ENCODE measurements at regions not wholly inside any gene's neighbourhood (a gene's known extent, or its start where the extent isn't known, plus 50 kb on each side); places are given as distances from the start of the nearest gene placed in this dataset.

DNA sequence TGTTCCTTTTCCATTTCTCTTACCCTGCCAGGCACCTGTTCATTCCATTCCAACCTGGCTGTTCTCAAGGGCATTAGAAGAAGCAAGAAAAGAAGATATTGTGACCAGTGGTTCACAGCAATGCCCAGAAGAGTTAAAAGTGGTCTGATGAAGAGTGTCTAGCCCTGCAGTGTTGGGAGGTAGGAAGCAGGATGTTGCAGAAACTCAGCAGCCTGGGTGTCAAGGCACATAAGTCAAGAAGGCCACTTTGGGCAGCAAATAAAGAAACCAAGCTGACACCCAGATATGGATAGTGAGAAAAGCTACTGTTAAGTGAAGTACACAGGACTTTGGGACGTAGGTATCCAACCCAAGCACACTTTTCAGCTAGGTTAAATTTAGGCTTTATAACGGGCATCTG lies 199.9 kb upstream of the SATB1 start:
- Histone ChIP-seq H3K27ac (no peak overlapping the region), H3K4me3 (no peak overlapping the region), H3K36me3 (no peaks in the 10 kb centered on the region), H3K9me3 (no peaks in the 10 kb centered on the region), H3K4me1 (no peaks in the 10 kb centered on the region), H3K27me3 (no peaks in the 10 kb centered on the region)
- intact Hi-C loops (cut with DNase I) = no loop called here
- DNase-seq (ENCODE audit: extremely low spot score in 2 of 2) = no peak
- no peak for TF ChIP-seq POLR2AphosphoS5 (IDR thresholded peaks at IDR 0.05; ENCODE audit: insufficient read depth in 1 of 2, low read depth in 1 of 2)
- TF ChIP-seq POLR2A (IDR thresholded peaks at IDR 0.05) = no peak
- TF ChIP-seq, protein P1, sequence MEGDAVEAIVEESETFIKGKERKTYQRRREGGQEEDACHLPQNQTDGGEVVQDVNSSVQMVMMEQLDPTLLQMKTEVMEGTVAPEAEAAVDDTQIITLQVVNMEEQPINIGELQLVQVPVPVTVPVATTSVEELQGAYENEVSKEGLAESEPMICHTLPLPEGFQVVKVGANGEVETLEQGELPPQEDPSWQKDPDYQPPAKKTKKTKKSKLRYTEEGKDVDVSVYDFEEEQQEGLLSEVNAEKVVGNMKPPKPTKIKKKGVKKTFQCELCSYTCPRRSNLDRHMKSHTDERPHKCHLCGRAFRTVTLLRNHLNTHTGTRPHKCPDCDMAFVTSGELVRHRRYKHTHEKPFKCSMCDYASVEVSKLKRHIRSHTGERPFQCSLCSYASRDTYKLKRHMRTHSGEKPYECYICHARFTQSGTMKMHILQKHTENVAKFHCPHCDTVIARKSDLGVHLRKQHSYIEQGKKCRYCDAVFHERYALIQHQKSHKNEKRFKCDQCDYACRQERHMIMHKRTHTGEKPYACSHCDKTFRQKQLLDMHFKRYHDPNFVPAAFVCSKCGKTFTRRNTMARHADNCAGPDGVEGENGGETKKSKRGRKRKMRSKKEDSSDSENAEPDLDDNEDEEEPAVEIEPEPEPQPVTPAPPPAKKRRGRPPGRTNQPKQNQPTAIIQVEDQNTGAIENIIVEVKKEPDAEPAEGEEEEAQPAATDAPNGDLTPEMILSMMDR (IDR thresholded peaks at IDR 0.05) = no peak

DNA sequence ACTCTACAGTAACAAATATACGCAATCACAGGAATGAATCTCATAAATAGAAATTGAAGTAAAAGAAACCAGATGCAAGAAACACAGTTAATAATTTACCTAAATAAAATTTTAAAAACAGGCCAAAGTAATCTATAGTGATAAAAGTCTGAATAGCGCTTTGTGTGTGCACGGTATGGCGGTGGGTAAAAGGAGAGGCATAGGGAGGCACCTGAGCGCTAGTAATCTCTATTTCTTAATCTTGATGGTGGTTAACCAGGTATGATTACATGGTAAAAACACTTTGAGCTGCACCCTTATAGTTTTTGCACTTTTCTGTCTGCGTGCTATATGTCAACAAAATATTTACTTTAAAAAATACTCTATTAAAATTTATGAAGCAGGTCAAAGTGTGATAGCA lies 198.1 kb upstream of the SATB1 start:
- H3K27me3 ChIP-seq = no peaks in the 10 kb centered on the region
- no peak for TF ChIP-seq POLR2AphosphoS5 (IDR thresholded peaks at IDR 0.05; ENCODE audit: insufficient read depth in 1 of 2, low read depth in 1 of 2)
- TF ChIP-seq, protein P1 (IDR thresholded peaks at IDR 0.05) = no peak
- H3K4me3 ChIP-seq = no peak overlapping the region
- no peaks in the 10 kb centered on the region for H3K4me1 ChIP-seq
- no peaks in the 10 kb centered on the region for H3K36me3 ChIP-seq
- intact Hi-C loops (cut with DNase I) = no loop called here
- no peaks in the 10 kb centered on the region for H3K9me3 ChIP-seq
- H3K27ac ChIP-seq = no peak overlapping the region
- no peak for DNase-seq (ENCODE audit: extremely low spot score in 2 of 2)

DNA sequence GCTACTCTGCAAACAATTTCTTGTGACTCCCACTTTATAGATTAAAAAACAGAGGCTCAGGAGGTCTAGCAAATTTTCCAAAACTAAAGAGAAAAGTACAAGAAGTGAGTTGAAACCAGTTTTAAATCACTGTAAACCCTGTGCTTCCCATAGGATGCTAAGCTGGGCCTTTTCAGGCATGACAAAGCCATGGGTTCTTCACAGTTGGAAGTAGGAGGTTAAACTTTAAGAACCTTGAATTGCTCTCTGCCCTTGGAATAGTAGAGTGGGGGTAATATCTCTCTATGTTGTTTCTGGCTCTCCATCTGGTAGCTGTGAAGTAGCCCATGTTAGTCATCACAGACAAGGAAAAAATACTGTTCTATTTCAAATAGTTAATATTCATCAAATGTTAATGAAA lies 193.6 kb upstream of the SATB1 start:
- no peak for TF ChIP-seq POLR2AphosphoS5 (IDR thresholded peaks at IDR 0.05; ENCODE audit: insufficient read depth in 1 of 2, low read depth in 1 of 2)
- TF ChIP-seq POLR2A (IDR thresholded peaks at IDR 0.05) = no peak
- TF ChIP-seq, protein P1 (IDR thresholded peaks at IDR 0.05) = no peak
- H3K27ac ChIP-seq = no peak overlapping the region
- intact Hi-C loops (cut with DNase I) = no loop called here

DNA sequence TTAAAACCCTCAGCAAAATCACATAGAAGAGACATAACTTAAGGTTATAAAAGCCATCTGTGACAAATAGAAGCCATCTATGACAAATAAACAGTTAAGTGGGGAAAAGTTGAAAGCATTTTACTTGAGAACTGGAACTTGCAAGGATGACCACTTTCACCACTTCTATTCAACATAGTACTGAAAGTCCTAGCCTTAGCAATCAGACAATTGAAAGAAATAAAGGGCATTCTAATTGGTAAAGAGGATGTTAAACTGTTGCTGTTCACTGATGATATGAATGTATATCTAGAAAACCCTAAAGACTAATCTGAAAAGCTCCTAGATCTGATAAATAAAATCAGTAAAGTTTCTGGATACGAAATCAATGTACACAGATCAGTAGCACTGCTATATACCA lies 186.9 kb upstream of the SATB1 start:
- Histone ChIP-seq H3K27ac (no peak overlapping the region), H3K9me3 (no peaks in the 10 kb centered on the region), H3K27me3 (no peaks in the 10 kb centered on the region), H3K36me3 (no peaks in the 10 kb centered on the region), H3K4me1 (no peaks in the 10 kb centered on the region), H3K4me3 (no peak overlapping the region)
- TF ChIP-seq, protein P1 (IDR thresholded peaks at IDR 0.05) = no peak
- TF ChIP-seq POLR2AphosphoS5 (IDR thresholded peaks at IDR 0.05; ENCODE audit: insufficient read depth in 1 of 2, low read depth in 1 of 2) = no peak
- no peak for TF ChIP-seq POLR2A (IDR thresholded peaks at IDR 0.05)
- intact Hi-C loops (cut with DNase I) = no loop called here
- DNase-seq (ENCODE audit: extremely low spot score in 2 of 2) = no peak

More for the DNA sequence above, 193.6 kb upstream of the SATB1 start:
- no peaks in the 10 kb centered on the region for H3K36me3 ChIP-seq
- DNase-seq (ENCODE audit: extremely low spot score in 2 of 2) = no peak
- no peaks in the 10 kb centered on the region for H3K27me3 ChIP-seq
- H3K4me3 ChIP-seq = no peak overlapping the region
- no peaks in the 10 kb centered on the region for H3K9me3 ChIP-seq
- H3K4me1 ChIP-seq = no peaks in the 10 kb centered on the region

DNA sequence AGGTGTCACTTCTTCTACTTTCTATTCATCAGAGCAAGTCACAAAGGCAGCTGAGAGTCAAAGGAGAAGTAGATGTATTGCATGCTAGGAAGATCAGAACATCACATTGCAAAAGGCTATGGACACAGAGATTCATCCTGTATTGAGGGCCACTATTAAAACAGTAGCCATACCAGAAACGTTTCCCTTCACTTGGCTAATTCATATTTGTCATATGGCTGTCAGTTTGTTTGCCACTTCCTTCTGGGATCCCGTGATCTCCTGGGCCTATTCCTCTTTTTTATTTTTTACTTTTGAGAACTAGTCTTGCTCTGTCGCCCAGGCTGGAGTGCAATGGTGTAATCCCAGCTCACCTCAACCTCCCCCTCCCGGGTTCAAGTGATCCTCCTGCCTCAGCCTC lies 184.0 kb upstream of the SATB1 start:
- Histone ChIP-seq H3K27ac (no peak overlapping the region), H3K36me3 (no peaks in the 10 kb centered on the region), H3K4me3 (no peak overlapping the region), H3K9me3 (no peaks in the 10 kb centered on the region), H3K4me1 (no peaks in the 10 kb centered on the region), H3K27me3 (no peaks in the 10 kb centered on the region)
- no peak for TF ChIP-seq POLR2A (IDR thresholded peaks at IDR 0.05)
- intact Hi-C loops (cut with DNase I) = no loop called here
- no peak for DNase-seq (ENCODE audit: extremely low spot score in 2 of 2)

DNA sequence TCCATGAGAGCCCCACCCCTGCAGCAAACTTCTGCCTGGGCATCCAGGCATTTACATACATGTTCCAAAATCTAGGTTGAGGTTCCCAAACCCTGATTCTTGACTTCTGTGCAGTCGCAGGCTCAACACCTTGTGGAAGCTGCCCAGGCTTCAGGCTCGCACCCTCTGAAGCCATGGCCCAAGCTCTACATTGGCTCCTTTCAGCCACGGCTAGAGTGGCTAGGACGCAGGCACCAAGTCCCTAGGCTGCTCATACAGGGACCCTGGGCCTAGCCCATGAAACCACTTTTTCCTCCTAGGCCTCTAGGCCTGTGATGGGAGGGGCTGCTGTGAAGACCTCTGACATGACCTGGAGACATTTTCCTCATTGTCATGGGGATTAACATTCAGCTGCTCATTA lies 172.8 kb upstream of the SATB1 start:
- H3K9me3 ChIP-seq = peaks cover 3% of the 10 kb centered on the region
- H3K36me3 ChIP-seq = no peaks in the 10 kb centered on the region
- DNase-seq (ENCODE audit: extremely low spot score in 2 of 2) = no peak
- H3K4me1 ChIP-seq = no peaks in the 10 kb centered on the region
- H3K27ac ChIP-seq = no peak overlapping the region
- intact Hi-C loops (cut with DNase I) = no loop called here
- no peak overlapping the region for H3K4me3 ChIP-seq
- no peaks in the 10 kb centered on the region for H3K27me3 ChIP-seq
- no peak for TF ChIP-seq POLR2AphosphoS5 (IDR thresholded peaks at IDR 0.05; ENCODE audit: insufficient read depth in 1 of 2, low read depth in 1 of 2)
- no peak for TF ChIP-seq POLR2A (IDR thresholded peaks at IDR 0.05)
- TF ChIP-seq, protein P1 (IDR thresholded peaks at IDR 0.05) = no peak

All from vagina (tissue), 2 donors.